NCI-H2107 (cell line): ENCODE measurements at regions not wholly inside any gene's neighbourhood (a gene's known extent, or its start where the extent isn't known, plus 50 kb on each side); places are given as distances from the start of the nearest gene placed in this dataset.

Experiments used
- DNase-seq: peaks from one replicate; lab custom pipeline; 2025; lab: John Stamatoyannopoulos, UW

DNA sequence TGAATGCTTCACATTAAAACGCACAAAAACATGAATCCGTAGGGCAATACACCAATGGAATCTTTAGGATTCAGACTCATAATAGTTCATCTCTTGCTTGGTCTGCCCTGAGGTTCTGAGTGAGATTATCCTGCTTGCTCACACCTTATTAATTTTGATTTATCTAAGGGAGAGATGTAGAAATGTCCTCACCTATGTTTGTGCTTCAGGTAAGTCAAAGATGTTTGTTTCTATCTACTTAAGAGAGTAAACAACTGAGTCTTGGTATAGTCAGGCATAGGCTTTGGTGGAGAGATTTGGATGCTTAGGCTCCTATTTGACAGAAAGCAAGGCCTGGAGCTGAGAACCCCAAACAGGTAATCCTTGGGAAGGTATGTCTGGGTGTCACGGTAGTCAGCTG lies 231.0 kb upstream of the TNP1 start:
- no peak for DNase-seq

DNA sequence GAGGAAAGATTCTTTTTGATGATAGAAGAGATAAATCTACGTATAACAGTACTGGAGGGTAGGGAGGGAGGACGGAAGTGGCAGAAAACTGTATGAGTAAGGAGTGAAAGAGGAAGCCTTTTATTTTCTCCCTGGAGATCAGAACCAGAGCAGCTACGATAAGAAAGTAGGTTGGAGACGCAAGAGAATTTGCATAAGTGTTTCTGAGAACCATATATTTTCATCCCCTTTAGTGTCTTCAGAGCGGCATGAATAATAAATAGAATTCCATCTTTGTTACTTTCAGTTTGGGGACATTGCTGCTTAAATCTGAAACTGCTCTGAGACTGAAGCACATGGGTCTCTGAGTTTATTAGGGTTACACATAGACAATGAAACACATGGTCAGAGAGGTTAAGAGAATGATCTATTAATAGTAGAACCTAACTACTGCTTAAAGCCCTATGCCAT lies 230.2 kb upstream of the TNP1 start:
- no peak for DNase-seq

- DNase-seq = no peak
These were observed 226.9 kb upstream of the TNP1 start for GRCh38 chr2:217086718-217087117.

GRCh38 chr2:217086038-217086522 lies 226.2 kb upstream of the TNP1 start:
- no peak for DNase-seq

- DNase-seq = no peak
These were observed 225.7 kb upstream of the TNP1 start for GRCh38 chr2:217085543-217085942.

GRCh38 chr2:217081799-217082198 lies 221.9 kb upstream of the TNP1 start:
- DNase-seq = no peak

DNA sequence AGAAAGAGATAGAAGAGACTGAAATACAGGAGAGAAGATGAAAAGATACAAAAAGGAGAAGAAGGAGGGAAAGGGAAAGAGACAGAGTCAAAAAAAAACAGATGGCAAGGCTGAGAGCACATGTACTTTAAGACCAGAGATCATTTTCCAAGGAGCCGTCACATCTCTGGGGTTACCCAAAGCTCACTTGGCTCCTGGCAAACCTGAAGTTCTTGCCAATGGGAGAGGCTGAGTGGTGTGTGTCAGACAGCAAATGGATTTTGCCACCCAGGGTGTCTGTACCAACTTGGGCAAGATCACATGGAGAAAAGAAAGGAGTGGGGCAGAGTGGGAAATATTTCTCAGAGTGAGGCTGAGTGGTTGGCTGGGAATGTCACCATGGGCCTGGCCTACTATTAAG lies 219.3 kb upstream of the TNP1 start:
- DNase-seq = no peak

- no peak for DNase-seq
These were observed 218.1 kb upstream of the TNP1 start for GRCh38 chr2:217077831-217078407.

DNA sequence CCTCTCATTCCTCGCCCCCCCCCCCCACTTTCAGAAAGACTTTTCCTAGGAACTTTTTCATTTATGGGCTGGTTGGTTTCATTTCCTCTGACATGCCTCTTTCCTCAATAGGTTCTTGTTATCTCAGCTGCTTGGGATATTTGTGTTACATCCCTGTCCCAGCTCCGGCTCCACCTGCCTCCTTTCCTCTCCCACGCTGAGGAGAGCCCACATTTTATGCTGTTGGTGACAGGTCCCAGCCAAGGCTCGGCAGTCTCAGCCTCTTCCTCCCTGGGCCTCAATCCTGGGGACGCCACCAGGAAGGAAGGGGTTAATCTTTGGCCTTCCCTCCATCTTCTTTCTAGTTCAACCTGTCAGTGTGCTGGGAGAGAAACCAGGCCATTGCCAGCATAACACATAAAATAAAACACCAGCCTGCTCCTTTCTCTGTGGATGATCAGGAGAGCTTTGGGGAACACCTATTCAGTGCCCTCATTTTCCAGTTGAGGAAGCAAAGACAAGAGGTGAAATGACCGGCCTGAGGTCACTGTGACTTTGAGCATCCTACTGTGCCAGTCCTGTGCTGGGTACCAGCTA lies 216.9 kb upstream of the TNP1 start:
- no peak for DNase-seq

DNA sequence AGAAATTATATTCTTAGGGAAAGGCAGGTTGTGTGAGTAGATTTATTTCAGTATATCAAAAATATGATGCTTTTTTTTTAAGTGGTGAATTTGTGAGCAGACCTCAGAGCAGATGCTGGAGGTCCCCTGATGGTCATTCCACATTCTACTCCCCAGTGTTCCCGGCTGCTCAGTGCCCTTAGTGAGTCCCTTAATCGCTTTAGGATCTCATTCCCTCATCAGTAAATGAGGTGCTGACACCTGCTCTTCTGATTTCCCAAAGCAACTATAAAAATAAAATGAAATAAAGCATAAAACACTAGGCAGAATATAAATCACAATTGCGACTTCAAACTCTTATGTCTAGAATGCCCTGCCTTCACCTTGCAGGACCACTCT lies 216.2 kb upstream of the TNP1 start:
- DNase-seq = no peak

DNA sequence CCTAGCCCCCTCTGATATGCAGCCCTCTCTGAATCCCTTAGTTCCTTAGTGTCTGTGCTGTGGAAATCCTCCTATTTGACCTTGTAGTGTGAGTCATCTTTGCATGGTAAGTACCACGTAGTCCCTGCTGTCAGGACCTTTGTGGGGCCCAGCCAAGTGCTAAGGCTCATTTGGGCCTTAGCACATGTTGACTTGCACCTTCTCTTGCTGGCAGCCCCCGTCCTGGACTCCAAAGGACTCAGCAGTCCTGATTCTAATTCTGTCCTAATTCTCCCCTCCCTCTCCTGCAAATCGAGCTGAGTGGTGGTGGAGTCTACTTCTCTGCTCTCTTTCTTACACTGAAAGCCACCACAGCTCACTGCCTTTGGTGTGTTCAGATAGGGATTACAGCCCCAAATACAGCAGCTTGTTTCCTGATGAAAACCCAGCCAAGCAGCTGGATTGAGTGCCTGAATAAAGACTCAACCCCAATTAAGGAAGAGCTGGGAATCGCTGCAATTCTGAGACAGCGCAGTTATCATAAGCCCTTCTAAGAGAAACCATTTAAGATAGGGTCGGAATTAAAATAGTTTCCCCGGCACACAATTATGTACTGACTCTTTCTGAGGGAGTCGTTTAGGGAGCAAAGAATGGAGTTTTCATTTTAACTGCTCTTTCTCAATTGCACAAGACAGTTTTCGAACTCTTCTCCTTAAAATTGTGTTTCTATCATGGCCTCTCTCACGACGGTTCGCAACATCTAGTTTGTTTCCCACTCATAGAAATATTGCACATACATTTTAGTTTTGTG lies 215.6 kb upstream of the TNP1 start:
- DNase-seq = no peak

- DNase-seq = no peak
These were observed 214.9 kb upstream of the TNP1 start for GRCh38 chr2:217074576-217075255.

DNA sequence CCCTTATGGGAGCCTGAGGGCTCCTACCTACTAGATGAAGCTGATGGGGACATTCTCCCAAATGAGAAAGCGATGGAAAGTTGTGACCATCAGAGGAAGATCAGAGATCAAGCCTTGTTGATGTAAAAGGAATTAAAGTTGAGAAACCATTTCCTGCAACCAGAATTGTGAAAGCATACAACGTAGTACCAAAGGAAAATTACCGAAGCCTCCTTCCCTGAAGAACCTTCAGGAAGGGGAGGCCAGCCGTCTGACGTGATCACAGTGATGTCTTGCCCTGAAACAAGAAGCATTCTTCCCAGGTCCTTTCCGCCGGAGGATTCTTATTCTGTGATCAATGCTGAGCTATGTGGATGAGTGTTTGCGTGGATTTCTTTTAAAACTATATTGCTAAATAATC lies 211.6 kb upstream of the TNP1 start:
- DNase-seq = no peak

- no peak for DNase-seq
These were observed 210.7 kb upstream of the TNP1 start for GRCh38 chr2:217070611-217071010.

DNA sequence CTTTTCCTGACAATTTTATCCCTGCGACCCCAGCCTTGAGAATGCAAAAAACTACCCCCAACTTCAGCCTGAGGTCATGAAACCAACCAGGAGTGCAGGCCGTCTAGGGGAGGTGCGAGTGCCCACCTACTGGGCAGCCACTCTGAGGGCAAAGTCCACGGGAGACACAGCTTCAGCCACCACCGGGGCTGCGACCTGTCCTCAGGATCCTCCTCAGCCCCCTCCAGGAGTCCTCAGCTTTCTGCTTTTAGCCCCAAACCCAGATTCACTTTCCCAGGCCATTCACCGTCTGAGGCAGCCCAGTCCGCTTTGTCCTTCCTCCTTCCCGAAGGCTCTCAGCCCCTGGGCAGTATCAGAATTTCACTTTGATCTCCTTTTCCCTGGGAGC lies 210.2 kb upstream of the TNP1 start:
- DNase-seq = no peak

DNA sequence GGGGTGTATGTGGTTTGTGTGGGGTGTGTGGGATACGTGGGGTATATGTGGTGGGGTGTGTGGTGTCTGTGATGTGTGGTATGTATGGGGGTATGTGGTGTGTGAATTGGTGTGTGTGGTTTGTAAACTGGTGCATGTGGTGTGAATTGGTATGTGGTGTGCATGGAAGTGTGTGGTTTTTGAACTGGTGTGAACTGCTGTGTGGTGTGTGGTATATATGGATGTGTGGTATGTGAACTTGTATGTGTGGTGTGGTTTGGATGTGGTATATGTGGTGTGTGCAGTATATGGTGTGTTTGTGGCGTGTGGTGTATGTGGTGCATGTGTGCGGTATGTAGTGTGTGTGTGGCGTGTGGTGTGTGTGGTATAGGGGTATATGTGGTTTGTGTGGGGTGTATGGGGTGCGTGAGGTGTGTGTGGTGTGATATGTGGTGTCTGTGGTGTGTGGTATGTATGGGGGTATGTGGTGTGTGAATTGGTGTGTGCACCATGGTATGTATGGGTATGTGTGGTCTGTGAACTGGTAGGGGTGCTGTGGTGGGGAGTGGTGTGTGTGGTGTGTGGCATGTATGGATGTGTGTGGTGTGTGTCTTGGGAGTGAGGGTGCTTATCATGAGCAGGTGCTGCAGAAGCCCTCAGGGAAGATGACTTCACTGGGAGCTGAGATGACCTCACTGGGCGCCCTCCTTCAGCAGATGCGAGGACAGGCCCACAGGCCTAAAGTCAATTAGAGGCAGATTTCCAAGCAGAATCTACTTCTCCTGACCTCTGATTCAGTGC lies 209.6 kb upstream of the TNP1 start:
- DNase-seq = no peak

- no peak for DNase-seq
These were observed 208.9 kb upstream of the TNP1 start for GRCh38 chr2:217068677-217069250.

DNA sequence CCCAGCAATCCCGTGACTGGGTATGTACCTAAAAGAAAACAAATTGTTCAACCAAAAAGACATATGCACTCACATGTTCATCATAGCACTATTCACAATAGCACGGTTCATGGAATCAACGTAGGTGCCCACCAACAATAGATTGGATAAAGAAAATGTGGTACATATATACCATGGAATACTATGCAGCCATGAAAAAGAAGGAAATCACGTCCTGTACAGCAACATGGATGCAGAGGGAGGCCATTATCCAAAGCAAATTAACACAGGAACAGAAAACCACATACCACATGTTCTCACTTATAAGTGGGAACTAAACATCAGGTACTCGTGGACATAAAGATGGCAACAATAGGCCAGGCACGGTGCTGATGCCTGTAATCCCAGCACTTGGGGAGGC lies 207.9 kb upstream of the TNP1 start:
- DNase-seq = no peak

DNA sequence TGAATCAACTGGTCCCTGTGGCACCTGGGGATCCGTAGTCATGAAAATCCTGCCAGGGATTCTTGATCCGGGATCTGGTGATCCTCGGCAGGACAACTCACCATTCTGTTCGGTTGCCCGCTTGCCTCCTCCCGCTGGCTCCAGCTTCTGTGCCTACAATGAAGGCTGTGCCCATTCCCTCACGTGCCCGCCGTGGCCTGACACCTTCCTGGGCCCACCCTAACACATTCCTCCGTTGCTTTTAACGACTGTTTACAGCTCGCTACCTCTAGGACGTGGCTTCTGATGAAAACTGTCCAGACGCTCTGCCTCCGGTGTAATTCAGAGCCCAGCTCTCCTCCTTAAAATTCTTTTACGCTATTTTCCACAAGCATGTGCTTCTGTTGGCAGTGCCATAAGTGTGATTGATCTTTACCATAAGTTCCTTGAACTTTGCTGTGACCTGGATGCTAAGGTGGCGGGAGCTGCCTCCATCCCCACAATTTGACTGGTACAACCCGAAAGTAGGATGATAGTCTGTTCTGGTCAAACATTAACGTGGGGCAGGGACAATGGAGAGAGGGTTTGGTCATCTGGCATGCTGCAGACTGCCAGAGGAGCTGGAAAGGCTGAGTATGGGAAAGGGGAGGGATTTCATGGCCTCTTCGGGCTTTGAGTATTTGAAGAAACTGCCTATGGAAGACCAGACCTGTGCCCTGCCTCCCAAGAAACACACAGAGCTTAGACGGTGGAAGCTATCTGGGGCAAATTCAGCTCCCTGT lies 206.8 kb upstream of the TNP1 start:
- no peak for DNase-seq

GRCh38 chr2:217065695-217066405 lies 206.0 kb upstream of the TNP1 start:
- no peak for DNase-seq

DNA sequence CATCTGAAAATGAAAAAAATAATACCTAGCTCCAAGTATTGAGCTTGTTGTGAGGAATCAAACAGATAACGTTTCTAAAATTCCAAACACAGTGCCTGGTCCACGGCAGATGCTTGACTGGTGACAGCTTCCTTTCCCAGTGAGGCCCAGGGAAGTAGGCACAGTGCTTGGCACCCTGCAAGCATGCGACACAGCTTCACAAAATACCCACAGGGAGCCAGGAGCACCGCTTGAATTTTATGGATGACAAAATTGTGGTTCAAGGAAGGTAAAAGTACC lies 205.1 kb upstream of the TNP1 start:
- DNase-seq = no peak
